Common myeloid progenitor, CD34-positive (primary cell): ENCODE measurements at regions not wholly inside any gene's neighbourhood (a gene's known extent, or its start where the extent isn't known, plus 50 kb on each side); places are given as distances from the start of the nearest gene placed in this dataset.
"Not testable (repeated sequence)": the region's sequence is repeated elsewhere in the genome, so short reads cannot be mapped to it uniquely, and the experiment has no call there.

Source experiments
- CTCF ChIA-PET: fragments of 350-600 bp; sonication (Branson Sonifier 250); formaldehyde crosslinking; loops from one replicate; lab custom pipeline; 2021; ENCODE audit warnings: antibody characterized with exemption; lab: Charles Lee
- POLR2A ChIA-PET: fragments of 350-600 bp; sonication (Branson Sonifier 250); formaldehyde crosslinking; loops from one replicate; lab custom pipeline; 2021; ENCODE audit warnings: antibody characterized with exemption; lab: Charles Lee
- DNase-seq, 3 donors: peaks; one replicate each; pipeline versions ENCODE4 v3.0.0 to v3.0.0-alpha.2; 2013
- H3K27ac ChIP-seq, 2 experiments: 1 replicate in 1 of 2; 2 replicates in 1 of 2; pipeline ENCODE4 v1.7.0; 2013; ENCODE audit warnings: inconsistent platforms in 2 of 2, low read length in 2 of 2, mild to moderate bottlenecking in 2 of 2, low read depth in 1 of 2, moderate library complexity in 1 of 2; ENCODE audit not compliant: severe bottlenecking in 2 of 2, insufficient read depth in 1 of 2, poor library complexity in 1 of 2
- H3K27me3 ChIP-seq, 5 experiments: replicated peaks in 2 of 5; 1 replicate in 3 of 5; 2 replicates in 2 of 5; pipeline versions ENCODE4 v1.6.1 to v1.7.0; 2013; ENCODE audit warnings: low read length in 4 of 5, mild to moderate bottlenecking in 2 of 5, moderate library complexity in 2 of 5, inconsistent platforms in 1 of 5; ENCODE audit not compliant: insufficient read depth in 5 of 5, control insufficient read depth in 4 of 5
- H3K36me3 ChIP-seq, 4 experiments: 1 replicate in 2 of 4; 2 replicates in 2 of 4; pipeline versions ENCODE4 v1.6.1 to v1.7.0; 2013; ENCODE audit warnings: low read length in 3 of 4, control low read depth in 1 of 4, mild to moderate bottlenecking in 1 of 4; ENCODE audit not compliant: control insufficient read depth in 4 of 4, insufficient read depth in 4 of 4
- H3K4me1 ChIP-seq, 4 experiments: 1 replicate in 3 of 4; 2 replicates in 1 of 4; pipeline versions ENCODE4 v1.6.1 to v1.7.1; 2013; ENCODE audit warnings: low read length in 3 of 4, mild to moderate bottlenecking in 3 of 4, control low read depth in 1 of 4, inconsistent platforms in 1 of 4, moderate library complexity in 1 of 4; ENCODE audit not compliant: control insufficient read depth in 4 of 4, insufficient read depth in 4 of 4; ENCODE audit errors: control extremely low read depth in 1 of 4
- H3K4me3 ChIP-seq, 7 experiments: 1 replicate in 4 of 7; 2 replicates in 3 of 7; pipeline versions ENCODE4 v1.5.1 to v1.7.0; 2013; ENCODE audit warnings: mild to moderate bottlenecking in 7 of 7, low read length in 6 of 7, moderate library complexity in 6 of 7, inconsistent platforms in 2 of 7, low read depth in 2 of 7, control low read depth in 1 of 7; ENCODE audit not compliant: insufficient read depth in 4 of 7, control insufficient read depth in 1 of 7; ENCODE audit errors: extremely low read depth in 1 of 7
- H3K9me3 ChIP-seq, 5 experiments: 1 replicate in 4 of 5; 2 replicates in 1 of 5; pipeline versions ENCODE4 v1.6.1 to v1.7.1; 2013; ENCODE audit warnings: low read length in 4 of 5, mild to moderate bottlenecking in 2 of 5, inconsistent platforms in 1 of 5, low read depth in 1 of 5, moderate library complexity in 1 of 5; ENCODE audit not compliant: control insufficient read depth in 4 of 5, insufficient read depth in 2 of 5; ENCODE audit errors: control extremely low read depth in 1 of 5
- WGBS: methylation state at CpG from one replicate; pipeline ENCODE4 v1.1.5; 2013; ENCODE audit not compliant: insufficient coverage; 5-methylcytosine and 5-hydroxymethylcytosine counted together

GRCh38 chr5:120106912-120107525, 357.1 kb upstream of the PRR16 start:
- peak overlapping the region in 1 of 2 experiments; percentile 72 for H3K27ac ChIP-seq
- H3K4me1 ChIP-seq: peaks cover 0 to 41% (median 1%) of the 10 kb centered on the region in 4 experiments
- ChIA-PET POLR2A (no interaction called here), CTCF (no interaction called here)
- no peaks in the 10 kb centered on the region for H3K9me3 ChIP-seq
- H3K27me3 ChIP-seq: no peaks in the 10 kb centered on the region
- WGBS: 43% methylated on average over 1 of the region's 1 CpG
- peak overlapping the region in 2 of 7 experiments; percentile 66 to 67 for H3K4me3 ChIP-seq
- no peaks in the 10 kb centered on the region for H3K36me3 ChIP-seq
- no peak for DNase-seq

GRCh38 chr5:120108586-120109248, 355.4 kb upstream of the PRR16 start:
- WGBS: 92% methylated on average over 3 of the region's 4 CpGs
- no peak overlapping the region for H3K27ac ChIP-seq
- H3K36me3 ChIP-seq: no peaks in the 10 kb centered on the region
- peaks cover 0 to 29% (median 0%) of the 10 kb centered on the region in 4 experiments for H3K4me1 ChIP-seq
- no peak overlapping the region for H3K4me3 ChIP-seq
- no peaks in the 10 kb centered on the region for H3K9me3 ChIP-seq
- ChIA-PET POLR2A (no interaction called here), CTCF (no interaction called here)
- no peaks in the 10 kb centered on the region for H3K27me3 ChIP-seq
- DNase-seq: no peak

GRCh38 chr5:120122703-120123102, 341.4 kb upstream of the PRR16 start:
- no peak overlapping the region for H3K4me3 ChIP-seq
- H3K27me3 ChIP-seq: no peaks in the 10 kb centered on the region
- no peaks in the 10 kb centered on the region for H3K4me1 ChIP-seq
- H3K9me3 ChIP-seq: peaks cover 0 to 1% (median 0%) of the 10 kb centered on the region in 5 experiments
- CTCF ChIA-PET: interaction anchor here (0.6 kb wide), 1 partner anchor 9 kb away, joined by 3 read pairs; no protein-coding TSS in a partner anchor
- DNase-seq: no peak
- H3K36me3 ChIP-seq: no peaks in the 10 kb centered on the region
- no peak overlapping the region for H3K27ac ChIP-seq
- POLR2A ChIA-PET: no interaction called here

GRCh38 chr5:120124031-120124430, 340.1 kb upstream of the PRR16 start:
- peaks cover 0 to 2% (median 0%) of the 10 kb centered on the region in 5 experiments for H3K9me3 ChIP-seq
- WGBS: 60% methylated on average over 1 of the region's 1 CpG
- ChIA-PET CTCF (no interaction called here), POLR2A (no interaction called here)
- no peaks in the 10 kb centered on the region for H3K4me1 ChIP-seq
- H3K27me3 ChIP-seq: no peaks in the 10 kb centered on the region
- no peak overlapping the region for H3K4me3 ChIP-seq
- no peak overlapping the region for H3K27ac ChIP-seq
- no peaks in the 10 kb centered on the region for H3K36me3 ChIP-seq
- DNase-seq: no peak

GRCh38 chr5:120124961-120125360, 339.1 kb upstream of the PRR16 start:
- ChIA-PET CTCF (no interaction called here), POLR2A (no interaction called here)
- Histone ChIP-seq H3K4me3 (no peak overlapping the region), H3K27me3 (no peaks in the 10 kb centered on the region), H3K36me3 (no peaks in the 10 kb centered on the region), H3K4me1 (no peaks in the 10 kb centered on the region), H3K9me3 (peaks cover 0 to 2% (median 0%) of the 10 kb centered on the region in 5 experiments), H3K27ac (no peak overlapping the region)
- DNase-seq: no peak
- WGBS: no CpG with 5 or more reads among the region's 2 CpGs

GRCh38 chr5:120132347-120132746, 331.8 kb upstream of the PRR16 start:
- DNase-seq, H3K27me3 ChIP-seq, H3K27ac ChIP-seq, H3K4me1 ChIP-seq, H3K36me3 ChIP-seq, POLR2A ChIA-PET, H3K4me3 ChIP-seq, H3K9me3 ChIP-seq: not testable (repeated sequence)
- 86% methylated on average over 2 of the region's 7 CpGs for WGBS
- CTCF ChIA-PET: interaction anchor here (1.0 kb wide), 1 partner anchor 9 kb away, joined by 3 read pairs; no protein-coding TSS in a partner anchor

- H3K27ac ChIP-seq: no peak overlapping the region
- H3K27me3 ChIP-seq: no peaks in the 10 kb centered on the region
- H3K4me3 ChIP-seq: no peak overlapping the region
- H3K9me3 ChIP-seq: peaks cover 0 to 2% (median 0%) of the 10 kb centered on the region in 5 experiments
- CTCF ChIA-PET: no interaction called here
- no peaks in the 10 kb centered on the region for H3K36me3 ChIP-seq
- peaks cover 0 to 3% (median 0%) of the 10 kb centered on the region in 4 experiments for H3K4me1 ChIP-seq
- no peak for DNase-seq
- POLR2A ChIA-PET: no interaction called here
Observed at GRCh38 chr5:120134944-120135343, 329.2 kb upstream of the PRR16 start.
